OCI-LY3 (cell line): ENCODE measurements at regions not wholly inside any gene's neighbourhood (a gene's known extent, or its start where the extent isn't known, plus 50 kb on each side); places are given as distances from the start of the nearest gene placed in this dataset.

Experiments used
- EZH2phosphoT487 ChIP-seq: fragments of 200-600 bp; shearing (Covaris generic); IDR thresholded peaks from 2 replicates; pipeline ENCODE4 v1.6.1; 2018; ENCODE audit warnings: antibody characterized with exemption, mixed run types, low read depth
- TF ChIP-seq, protein P1 (sequence below): fragments of 200-600, 300-600 bp; sonication (generic); IDR thresholded peaks from 2 replicates; pipeline ENCODE4 v1.5.1; 2014; ENCODE audit warnings: antibody characterized with exemption, low read length, low read depth

DNA sequence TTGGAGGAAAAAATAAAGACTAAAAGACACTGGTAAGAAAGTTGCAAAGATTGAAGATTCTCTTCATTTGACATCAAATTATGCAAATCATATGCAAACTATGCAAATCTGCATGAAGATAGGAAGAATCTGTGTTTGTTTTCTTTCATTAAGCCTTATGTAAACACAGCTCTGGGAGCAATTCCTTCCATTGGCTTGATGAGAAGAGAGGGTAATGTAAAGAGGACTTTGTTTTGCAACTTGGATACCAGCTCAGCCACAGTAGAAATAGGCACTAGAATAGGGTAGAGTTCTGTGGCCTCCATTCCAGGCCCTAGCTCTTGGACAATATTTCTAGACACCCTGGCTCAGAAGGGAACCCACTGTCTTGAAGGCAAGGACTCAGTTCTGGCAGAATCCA is 388.4 kb upstream of the RASGEF1B start:
- TF ChIP-seq, protein P1, sequence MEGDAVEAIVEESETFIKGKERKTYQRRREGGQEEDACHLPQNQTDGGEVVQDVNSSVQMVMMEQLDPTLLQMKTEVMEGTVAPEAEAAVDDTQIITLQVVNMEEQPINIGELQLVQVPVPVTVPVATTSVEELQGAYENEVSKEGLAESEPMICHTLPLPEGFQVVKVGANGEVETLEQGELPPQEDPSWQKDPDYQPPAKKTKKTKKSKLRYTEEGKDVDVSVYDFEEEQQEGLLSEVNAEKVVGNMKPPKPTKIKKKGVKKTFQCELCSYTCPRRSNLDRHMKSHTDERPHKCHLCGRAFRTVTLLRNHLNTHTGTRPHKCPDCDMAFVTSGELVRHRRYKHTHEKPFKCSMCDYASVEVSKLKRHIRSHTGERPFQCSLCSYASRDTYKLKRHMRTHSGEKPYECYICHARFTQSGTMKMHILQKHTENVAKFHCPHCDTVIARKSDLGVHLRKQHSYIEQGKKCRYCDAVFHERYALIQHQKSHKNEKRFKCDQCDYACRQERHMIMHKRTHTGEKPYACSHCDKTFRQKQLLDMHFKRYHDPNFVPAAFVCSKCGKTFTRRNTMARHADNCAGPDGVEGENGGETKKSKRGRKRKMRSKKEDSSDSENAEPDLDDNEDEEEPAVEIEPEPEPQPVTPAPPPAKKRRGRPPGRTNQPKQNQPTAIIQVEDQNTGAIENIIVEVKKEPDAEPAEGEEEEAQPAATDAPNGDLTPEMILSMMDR = no peak
- no peak for TF ChIP-seq EZH2phosphoT487
